ENCODE measurements at regions not wholly inside any gene's neighbourhood (a gene's known extent, or its start where the extent isn't known, plus 50 kb on each side); places are given as distances from the start of the nearest gene placed in this dataset.
"Not testable (repeated sequence)": the region's sequence is repeated elsewhere in the genome, so short reads cannot be mapped to it uniquely, and the experiment has no call there.

- Mint-ChIP-seq H3K27ac (no peak overlapping the region), H3K4me3 (no peak overlapping the region), H3K27me3 (peaks cover 56% of the 10 kb centered on the region), H3K4me1 (peaks cover 3% of the 10 kb centered on the region), H3K9me3 (no peaks in the 10 kb centered on the region), H3K36me3 (ENCODE audit: low read depth) (no peaks in the 10 kb centered on the region)
- no peak for DNase-seq
- no peak for ATAC-seq
Measured at GRCh38 chr15:96042734-96043224, 287.7 kb upstream of the NR2F2 start.

- DNase-seq (no peak), ATAC-seq (no peak)
- peaks cover 56% of the 10 kb centered on the region for H3K27me3 Mint-ChIP-seq
- peaks cover 3% of the 10 kb centered on the region for H3K4me1 Mint-ChIP-seq
- no peak overlapping the region for H3K4me3 Mint-ChIP-seq
- no peaks in the 10 kb centered on the region for H3K36me3 Mint-ChIP-seq (ENCODE audit: low read depth)
- no peaks in the 10 kb centered on the region for H3K9me3 Mint-ChIP-seq
- no peak overlapping the region for H3K27ac Mint-ChIP-seq
Measured at GRCh38 chr15:96043591-96044171, 286.8 kb upstream of the NR2F2 start.

- no peaks in the 10 kb centered on the region for H3K36me3 Mint-ChIP-seq (ENCODE audit: low read depth)
- peaks cover 3% of the 10 kb centered on the region for H3K4me1 Mint-ChIP-seq
- no peak overlapping the region for H3K4me3 Mint-ChIP-seq
- no peak for DNase-seq
- ATAC-seq: no peak
- no peak overlapping the region for H3K27ac Mint-ChIP-seq
- H3K9me3 Mint-ChIP-seq: no peaks in the 10 kb centered on the region
- H3K27me3 Mint-ChIP-seq: peaks cover 55% of the 10 kb centered on the region
Measured at GRCh38 chr15:96046620-96047240, 283.8 kb upstream of the NR2F2 start.

- peaks cover 57% of the 10 kb centered on the region for H3K27me3 Mint-ChIP-seq
- H3K36me3 Mint-ChIP-seq (ENCODE audit: low read depth): no peaks in the 10 kb centered on the region
- H3K4me3 Mint-ChIP-seq: no peak overlapping the region
- no peaks in the 10 kb centered on the region for H3K9me3 Mint-ChIP-seq
- no peak for DNase-seq
- H3K27ac Mint-ChIP-seq: no peak overlapping the region
- no peak for ATAC-seq
- H3K4me1 Mint-ChIP-seq: peaks cover 3% of the 10 kb centered on the region
Measured at GRCh38 chr15:96047255-96047931, 283.1 kb upstream of the NR2F2 start.

GRCh38 chr15:96049323-96049722 lies 281.2 kb upstream of the NR2F2 start:
- Mint-ChIP-seq H3K27me3 (peaks cover 51% of the 10 kb centered on the region), H3K27ac (no peak overlapping the region), H3K9me3 (no peaks in the 10 kb centered on the region), H3K4me3 (no peak overlapping the region), H3K36me3 (ENCODE audit: low read depth) (no peaks in the 10 kb centered on the region), H3K4me1 (peaks cover 2% of the 10 kb centered on the region)
- ATAC-seq (no peak), DNase-seq (no peak)

- Mint-ChIP-seq H3K4me3 (no peak overlapping the region), H3K36me3 (ENCODE audit: low read depth) (no peaks in the 10 kb centered on the region), H3K9me3 (no peaks in the 10 kb centered on the region), H3K27me3 (peaks cover 51% of the 10 kb centered on the region), H3K27ac (no peak overlapping the region), H3K4me1 (peaks cover 2% of the 10 kb centered on the region)
- DNase-seq (no peak), ATAC-seq (no peak)
Measured at GRCh38 chr15:96049766-96050165, 280.7 kb upstream of the NR2F2 start.

GRCh38 chr15:96051598-96051997 lies 278.9 kb upstream of the NR2F2 start:
- peaks cover 5% of the 10 kb centered on the region for H3K9me3 Mint-ChIP-seq
- H3K4me3 Mint-ChIP-seq: no peak overlapping the region
- peaks cover 50% of the 10 kb centered on the region for H3K27me3 Mint-ChIP-seq
- no peak overlapping the region for H3K27ac Mint-ChIP-seq
- H3K4me1 Mint-ChIP-seq: peaks cover 2% of the 10 kb centered on the region
- ATAC-seq (no peak), DNase-seq (no peak)
- H3K36me3 Mint-ChIP-seq (ENCODE audit: low read depth): no peaks in the 10 kb centered on the region

GRCh38 chr15:96052154-96052553 lies 278.3 kb upstream of the NR2F2 start:
- Mint-ChIP-seq H3K27me3 (peaks cover 45% of the 10 kb centered on the region), H3K36me3 (ENCODE audit: low read depth) (no peaks in the 10 kb centered on the region), H3K9me3 (peaks cover 5% of the 10 kb centered on the region), H3K4me1 (peaks cover 2% of the 10 kb centered on the region), H3K27ac (no peak overlapping the region), H3K4me3 (no peak overlapping the region)
- DNase-seq: no peak
- no peak for ATAC-seq

GRCh38 chr15:96052572-96053030 lies 277.9 kb upstream of the NR2F2 start:
- DNase-seq (no peak), ATAC-seq (no peak)
- no peaks in the 10 kb centered on the region for H3K36me3 Mint-ChIP-seq (ENCODE audit: low read depth)
- no peak overlapping the region for H3K27ac Mint-ChIP-seq
- H3K4me1 Mint-ChIP-seq: peaks cover 2% of the 10 kb centered on the region
- no peak overlapping the region for H3K4me3 Mint-ChIP-seq
- H3K27me3 Mint-ChIP-seq: peaks cover 42% of the 10 kb centered on the region
- peaks cover 5% of the 10 kb centered on the region for H3K9me3 Mint-ChIP-seq

GRCh38 chr15:96053031-96053780 lies 277.3 kb upstream of the NR2F2 start:
- no peak overlapping the region for H3K27ac Mint-ChIP-seq
- no peak overlapping the region for H3K4me3 Mint-ChIP-seq
- H3K4me1 Mint-ChIP-seq: peaks cover 3% of the 10 kb centered on the region
- peaks cover 6% of the 10 kb centered on the region for H3K9me3 Mint-ChIP-seq
- no peak for ATAC-seq
- peaks cover 42% of the 10 kb centered on the region for H3K27me3 Mint-ChIP-seq
- H3K36me3 Mint-ChIP-seq (ENCODE audit: low read depth): no peaks in the 10 kb centered on the region
- no peak for DNase-seq

GRCh38 chr15:96053781-96054428 lies 276.6 kb upstream of the NR2F2 start:
- Mint-ChIP-seq H3K27me3 (peaks cover 44% of the 10 kb centered on the region), H3K27ac (no peak overlapping the region), H3K36me3 (ENCODE audit: low read depth) (no peaks in the 10 kb centered on the region), H3K4me1 (peaks cover 5% of the 10 kb centered on the region), H3K9me3 (peaks cover 10% of the 10 kb centered on the region), H3K4me3 (no peak overlapping the region)
- ATAC-seq (no peak), DNase-seq (no peak)

GRCh38 chr15:96054621-96055020 lies 275.9 kb upstream of the NR2F2 start:
- peaks cover 45% of the 10 kb centered on the region for H3K27me3 Mint-ChIP-seq
- no peak overlapping the region for H3K4me3 Mint-ChIP-seq
- ATAC-seq: no peak
- no peak for DNase-seq
- peaks cover 5% of the 10 kb centered on the region for H3K4me1 Mint-ChIP-seq
- H3K27ac Mint-ChIP-seq: no peak overlapping the region
- H3K9me3 Mint-ChIP-seq: peaks cover 10% of the 10 kb centered on the region
- H3K36me3 Mint-ChIP-seq (ENCODE audit: low read depth): no peaks in the 10 kb centered on the region

- ATAC-seq (no peak), DNase-seq (no peak)
- Mint-ChIP-seq H3K36me3 (ENCODE audit: low read depth) (no peaks in the 10 kb centered on the region), H3K27ac (no peak overlapping the region), H3K4me3 (no peak overlapping the region), H3K9me3 (peaks cover 10% of the 10 kb centered on the region), H3K27me3 (peaks cover 29% of the 10 kb centered on the region), H3K4me1 (peaks cover 5% of the 10 kb centered on the region)
Measured at GRCh38 chr15:96058103-96058851, 272.2 kb upstream of the NR2F2 start.

GRCh38 chr15:96058852-96059103 lies 271.7 kb upstream of the NR2F2 start:
- not testable (repeated sequence) for H3K27ac Mint-ChIP-seq; H3K4me1 Mint-ChIP-seq; H3K36me3 Mint-ChIP-seq (ENCODE audit: low read depth); DNase-seq; ATAC-seq; H3K4me3 Mint-ChIP-seq
- H3K9me3 Mint-ChIP-seq: peaks cover 12% of the 10 kb centered on the region
- peaks cover 25% of the 10 kb centered on the region for H3K27me3 Mint-ChIP-seq

Measured in activated naive CD8-positive, alpha-beta T cell treated with anti-CD3 and anti-CD28 coated beads, Interleukin-2, amount 50 U/mL, for 24 hours (primary cell).